SW 1271 (cell line): ENCODE measurements at regions not wholly inside any gene's neighbourhood (a gene's known extent, or its start where the extent isn't known, plus 50 kb on each side); places are given as distances from the start of the nearest gene placed in this dataset.

ENCODE experiments used
- DNase-seq, 2 experiments: peaks; one replicate each; lab custom pipeline; 2025; lab: John Stamatoyannopoulos, UW

DNA sequence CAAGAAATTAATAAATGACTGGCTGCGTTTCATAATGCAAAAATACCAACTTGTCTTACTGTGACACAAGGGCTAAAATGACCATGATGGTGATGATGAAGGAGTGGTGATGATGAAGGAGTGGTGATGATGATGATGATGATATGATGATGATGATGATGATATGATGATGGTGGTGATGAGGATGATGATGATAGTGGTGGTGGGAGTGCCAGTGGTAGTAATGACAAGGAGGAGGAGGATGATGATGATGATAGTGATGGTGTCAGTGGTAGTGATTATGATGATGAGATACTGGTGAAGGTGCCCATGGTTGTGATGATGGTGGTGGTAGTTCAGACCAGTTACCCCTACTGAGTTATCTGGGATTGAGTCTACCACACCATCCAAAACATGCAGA lies 265.9 kb downstream of the FGFR2 start:
- no peak for DNase-seq

- no peak for DNase-seq
Observed at GRCh38 chr10:121332829-121333765, 265.1 kb downstream of the FGFR2 start.

GRCh38 chr10:121335386-121335925 lies 262.8 kb downstream of the FGFR2 start:
- no peak for DNase-seq

GRCh38 chr10:121337427-121337826 lies 260.8 kb downstream of the FGFR2 start:
- no peak for DNase-seq

DNA sequence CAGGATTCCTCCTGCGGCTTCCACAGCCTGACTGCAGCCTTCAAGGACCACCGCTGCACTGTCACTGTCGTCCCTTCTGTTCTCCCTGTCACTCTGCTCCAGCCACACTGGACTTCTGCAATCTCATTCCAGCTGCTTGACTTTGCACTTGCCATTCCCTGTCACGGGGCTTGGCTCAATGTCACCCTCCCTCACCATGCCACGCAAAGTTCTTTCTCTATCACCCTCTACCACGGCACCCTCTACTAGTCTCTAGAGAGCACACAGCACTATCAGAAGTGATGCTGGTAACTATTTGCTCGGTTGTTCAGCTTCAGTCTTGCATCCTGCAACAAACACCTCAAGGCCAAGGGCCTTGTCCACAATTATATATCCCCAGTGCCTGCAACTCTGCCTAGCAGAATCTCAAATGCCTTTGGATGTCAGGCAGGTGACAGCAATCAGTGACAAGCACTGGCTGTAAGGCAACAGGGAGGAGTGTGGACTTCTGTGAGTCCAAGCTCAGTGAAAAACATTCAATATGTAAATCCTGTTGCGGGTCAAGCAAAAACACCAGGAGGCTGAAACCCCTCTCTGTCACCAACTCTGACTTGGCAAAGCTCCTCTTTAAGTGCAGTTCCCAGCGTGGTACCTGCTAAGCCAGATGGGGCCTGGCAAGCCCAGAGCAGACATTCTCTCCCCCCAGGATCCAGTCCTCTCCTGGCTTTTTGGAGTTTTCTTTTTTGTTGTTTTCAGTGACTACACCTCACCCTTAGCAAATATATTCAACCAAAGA lies 259.9 kb downstream of the FGFR2 start:
- no peak for DNase-seq

DNA sequence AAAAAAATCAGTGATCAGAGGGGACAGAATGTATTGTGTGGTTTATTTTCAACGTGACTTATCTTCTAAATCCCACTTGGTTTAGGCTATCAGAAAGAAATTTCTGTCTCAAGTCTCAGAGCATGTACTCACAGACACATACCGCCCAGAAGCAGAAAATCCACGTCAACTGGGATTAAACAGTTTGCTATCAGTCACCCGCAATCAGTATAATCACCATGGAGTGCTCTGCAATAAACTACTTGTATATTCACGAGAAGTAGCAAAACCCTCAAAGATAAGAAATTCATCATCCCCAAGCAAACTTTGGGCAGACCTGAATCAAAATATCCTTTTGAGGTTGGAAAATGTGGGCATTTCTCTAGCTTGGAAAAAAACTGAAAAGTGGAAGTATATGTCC lies 259.1 kb downstream of the FGFR2 start:
- DNase-seq, result no peak

DNA sequence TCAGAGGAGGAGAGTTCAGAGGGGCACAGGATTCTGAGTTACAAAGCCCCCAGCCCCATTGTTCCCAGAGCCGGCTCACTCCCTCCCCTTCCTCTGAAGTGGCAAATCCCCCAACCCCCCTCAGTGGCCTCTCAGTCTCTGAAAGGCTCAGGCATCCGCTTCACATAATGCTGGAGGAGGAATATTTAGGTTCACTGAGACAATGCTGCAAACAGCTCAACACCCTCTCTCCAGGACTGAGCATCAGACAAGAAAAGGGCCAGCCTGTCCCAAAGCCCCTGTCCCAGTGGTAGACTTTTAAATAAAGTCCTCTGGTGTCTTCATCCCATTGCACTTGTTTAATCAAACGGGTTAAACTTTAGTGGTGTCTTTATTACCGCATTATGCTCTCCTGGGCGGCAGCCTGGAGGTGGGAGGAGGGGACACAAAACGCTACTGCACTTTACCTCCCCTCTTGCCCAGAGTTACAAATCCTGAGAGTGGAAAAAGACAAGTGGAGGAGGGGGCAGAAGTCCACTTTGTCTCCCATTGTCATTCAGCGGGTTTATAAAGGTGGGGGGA lies 257.9 kb downstream of the FGFR2 start:
- no peak for DNase-seq

GRCh38 chr10:121351540-121351939 lies 246.7 kb downstream of the FGFR2 start:
- DNase-seq, result no peak

DNA sequence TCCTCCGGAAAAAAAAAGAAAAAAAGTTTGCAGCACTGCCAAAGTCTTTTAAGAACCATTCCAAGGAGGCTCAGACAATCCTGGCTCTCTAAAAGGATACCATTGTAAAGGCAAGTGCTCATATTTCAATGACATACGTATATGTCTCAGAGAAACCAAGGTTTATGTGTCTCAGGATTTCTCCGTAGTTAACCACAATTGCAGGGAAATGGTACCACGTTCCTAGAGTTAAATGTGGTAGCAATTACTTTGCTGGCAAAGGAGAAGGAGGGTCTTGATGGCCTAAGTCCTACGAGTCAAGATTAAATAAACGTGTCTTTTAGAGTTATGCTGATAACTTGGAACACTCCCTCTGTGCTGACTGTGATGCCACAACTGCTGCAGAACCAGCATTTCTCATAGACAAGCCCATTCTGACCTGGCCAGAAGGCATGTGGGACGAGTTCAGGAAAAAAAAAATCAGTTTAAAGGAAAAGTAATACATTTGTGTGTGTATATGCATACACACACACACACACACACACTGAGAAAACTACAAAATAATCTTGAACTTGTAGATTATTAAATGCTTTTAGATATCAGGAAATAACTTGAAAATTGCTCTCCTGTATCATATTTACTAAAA lies 245.9 kb downstream of the FGFR2 start:
- DNase-seq, result no peak

DNA sequence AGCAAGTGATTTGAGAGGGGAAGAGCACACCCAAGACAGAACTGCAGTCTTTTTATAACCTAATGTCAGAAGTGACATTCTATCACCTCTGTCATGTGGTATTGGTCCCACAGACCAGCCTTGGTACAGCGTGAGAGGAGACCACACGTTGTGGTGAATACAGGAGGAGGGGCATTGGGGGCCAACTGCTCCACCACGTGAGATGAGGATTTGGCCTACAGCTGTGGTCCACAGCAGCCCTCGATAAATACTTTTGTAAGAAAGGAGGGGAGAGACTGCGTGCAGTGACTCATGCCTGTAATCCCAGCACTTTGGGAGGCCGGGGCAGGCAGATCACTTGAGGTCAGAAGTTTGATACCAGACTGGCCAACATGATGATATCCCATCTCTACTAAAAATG lies 243.1 kb downstream of the FGFR2 start:
- DNase-seq, result no peak

GRCh38 chr10:121356183-121356582 lies 242.1 kb downstream of the FGFR2 start:
- no peak for DNase-seq

DNA sequence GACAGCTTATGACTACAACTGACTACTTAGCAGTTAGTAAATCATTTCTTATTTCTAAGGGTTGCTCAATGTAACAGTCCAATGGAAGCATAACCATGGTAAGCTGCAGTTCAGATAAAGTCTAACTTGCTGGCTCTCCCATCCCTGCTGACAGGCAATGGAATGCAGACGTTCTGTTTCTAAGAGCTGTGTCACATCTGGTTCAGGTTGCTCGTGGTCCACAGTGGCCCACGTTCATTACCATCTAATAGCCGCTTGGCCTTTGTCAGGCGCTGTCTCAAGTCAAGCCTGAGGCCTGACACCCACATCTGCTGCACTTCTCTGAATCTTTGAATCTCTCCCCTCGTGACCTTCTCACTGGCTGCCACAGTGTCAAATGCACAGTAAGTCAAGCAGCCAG lies 240.8 kb downstream of the FGFR2 start:
- DNase-seq, result no peak

DNA sequence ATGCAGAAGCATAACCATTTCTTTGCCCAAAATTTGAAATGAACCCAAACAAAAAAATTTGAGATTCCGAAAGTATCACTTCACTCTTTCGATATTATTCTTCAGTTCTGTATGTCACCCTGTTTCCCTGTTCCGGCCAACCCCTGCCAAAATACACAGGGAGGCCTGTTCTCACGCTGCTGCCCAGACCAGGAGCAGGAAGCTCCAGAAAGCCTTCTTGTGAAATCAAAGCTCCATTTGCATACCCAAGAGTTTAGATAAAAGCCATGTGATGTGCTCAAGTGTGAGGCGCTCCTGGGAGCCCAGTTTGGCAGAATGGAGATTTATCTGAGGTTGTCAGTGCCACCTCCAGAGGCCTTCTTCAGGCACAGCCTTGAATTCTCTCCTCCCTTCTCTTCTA lies 236.2 kb downstream of the FGFR2 start:
- DNase-seq, result no peak

DNA sequence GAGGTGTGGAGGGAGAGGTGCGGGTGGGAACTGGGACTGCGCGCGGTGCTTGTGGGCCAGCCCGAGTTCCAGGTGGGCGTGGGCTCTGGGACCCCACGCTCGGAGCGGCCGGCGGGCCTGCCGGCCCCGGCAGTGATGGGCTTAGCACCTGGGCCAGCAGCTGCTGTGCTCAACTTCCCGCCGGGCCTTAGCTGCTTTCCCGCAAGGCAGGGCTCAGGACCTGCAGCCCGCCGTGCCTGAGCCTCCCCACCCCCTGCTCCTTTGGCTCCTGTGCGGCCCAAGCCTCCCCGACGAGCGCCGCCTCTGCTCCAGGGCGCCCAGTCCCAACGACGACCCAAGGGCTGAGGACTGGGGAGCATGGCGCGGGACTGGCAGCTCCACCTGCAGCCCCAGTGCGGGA lies 232.7 kb downstream of the FGFR2 start:
- no peak for DNase-seq

DNA sequence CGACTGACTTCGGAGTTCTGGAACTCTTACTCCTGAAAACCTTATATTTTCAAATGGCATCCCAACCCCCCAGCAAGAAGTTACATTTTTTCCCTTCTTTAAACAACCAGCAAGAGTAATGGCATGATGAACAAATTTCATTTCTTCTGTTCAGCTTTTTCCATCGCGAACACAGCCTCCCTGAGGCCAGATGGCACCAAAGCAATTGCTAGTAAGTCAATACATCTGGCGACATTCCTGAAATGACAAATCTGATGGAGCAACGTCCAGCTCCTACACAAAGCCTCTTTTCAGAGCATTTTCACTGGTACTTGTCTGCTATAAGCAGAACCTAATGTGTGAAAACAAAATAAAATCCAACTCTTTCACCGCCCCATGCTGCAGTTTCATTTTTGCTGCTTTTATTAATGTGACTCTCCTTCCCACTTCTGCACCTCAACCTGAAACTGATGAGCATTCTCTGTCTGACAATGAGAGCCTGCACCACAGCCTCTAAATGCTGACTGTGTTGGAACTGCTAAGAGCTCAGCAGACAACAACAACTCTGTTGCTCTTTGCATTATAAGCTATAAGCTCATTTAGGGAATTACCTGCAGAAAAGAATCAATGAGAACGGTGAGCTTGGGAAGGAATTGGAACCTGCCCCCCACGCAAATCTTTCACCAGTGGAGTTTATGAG lies 229.8 kb downstream of the FGFR2 start:
- DNase-seq, result no peak

- no peak for DNase-seq
Observed at GRCh38 chr10:121369616-121370015, 228.6 kb downstream of the FGFR2 start.

- no peak for DNase-seq
Observed at GRCh38 chr10:121371836-121372235, 226.4 kb downstream of the FGFR2 start.

GRCh38 chr10:121373411-121373810 lies 224.8 kb downstream of the FGFR2 start:
- DNase-seq, result no peak

- no peak for DNase-seq
Observed at GRCh38 chr10:121374121-121374520, 224.1 kb downstream of the FGFR2 start.

GRCh38 chr10:121375172-121375571 lies 223.1 kb downstream of the FGFR2 start:
- DNase-seq, result no peak

GRCh38 chr10:121378251-121378801 lies 219.9 kb downstream of the FGFR2 start:
- no peak for DNase-seq
